ENCODE measurements at regions not wholly inside any gene's neighbourhood (a gene's known extent, or its start where the extent isn't known, plus 50 kb on each side); places are given as distances from the start of the nearest gene placed in this dataset.

GRCh38 chr3:125675791-125676190 lies 80.5 kb upstream of the OSBPL11 start:
- TF ChIP-seq, protein P1, sequence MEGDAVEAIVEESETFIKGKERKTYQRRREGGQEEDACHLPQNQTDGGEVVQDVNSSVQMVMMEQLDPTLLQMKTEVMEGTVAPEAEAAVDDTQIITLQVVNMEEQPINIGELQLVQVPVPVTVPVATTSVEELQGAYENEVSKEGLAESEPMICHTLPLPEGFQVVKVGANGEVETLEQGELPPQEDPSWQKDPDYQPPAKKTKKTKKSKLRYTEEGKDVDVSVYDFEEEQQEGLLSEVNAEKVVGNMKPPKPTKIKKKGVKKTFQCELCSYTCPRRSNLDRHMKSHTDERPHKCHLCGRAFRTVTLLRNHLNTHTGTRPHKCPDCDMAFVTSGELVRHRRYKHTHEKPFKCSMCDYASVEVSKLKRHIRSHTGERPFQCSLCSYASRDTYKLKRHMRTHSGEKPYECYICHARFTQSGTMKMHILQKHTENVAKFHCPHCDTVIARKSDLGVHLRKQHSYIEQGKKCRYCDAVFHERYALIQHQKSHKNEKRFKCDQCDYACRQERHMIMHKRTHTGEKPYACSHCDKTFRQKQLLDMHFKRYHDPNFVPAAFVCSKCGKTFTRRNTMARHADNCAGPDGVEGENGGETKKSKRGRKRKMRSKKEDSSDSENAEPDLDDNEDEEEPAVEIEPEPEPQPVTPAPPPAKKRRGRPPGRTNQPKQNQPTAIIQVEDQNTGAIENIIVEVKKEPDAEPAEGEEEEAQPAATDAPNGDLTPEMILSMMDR (conservative IDR thresholded peaks at IDR 0.05 in 1 of 2, IDR thresholded peaks at IDR 0.05 in 1 of 2; ENCODE audit: low read depth in 1 of 2, low read length in 2 of 2), result no peak
- TF ChIP-seq EZH2 (IDR thresholded peaks at IDR 0.05; ENCODE audit: low read length, missing control alignments), result no peak
